H7 (cell line): ENCODE measurements at regions not wholly inside any gene's neighbourhood (a gene's known extent, or its start where the extent isn't known, plus 50 kb on each side); places are given as distances from the start of the nearest gene placed in this dataset.
"Not testable (repeated sequence)": the region's sequence is repeated elsewhere in the genome, so short reads cannot be mapped to it uniquely, and the experiment has no call there.

Experiments used
- DNase-seq: peaks from one replicate; pipeline ENCODE4 v3.0.0; 2012
- H3K27me3 ChIP-seq: 2 replicates; pipeline ENCODE4 v1.6.0; 2011; ENCODE audit warnings: mild to moderate bottlenecking, low read length; ENCODE audit not compliant: control insufficient read depth, insufficient read depth
- H3K36me3 ChIP-seq: replicated peaks from 2 replicates; pipeline ENCODE4 v1.5.1; 2011; ENCODE audit warnings: low read length; ENCODE audit not compliant: control insufficient read depth, insufficient read depth
- H3K4me3 ChIP-seq: 2 replicates; pipeline ENCODE4 v1.5.1; 2011; ENCODE audit warnings: low read depth, mild to moderate bottlenecking, control low read depth, low read length, moderate library complexity; ENCODE audit not compliant: insufficient read depth

GRCh38 chr18:8979258-8979988 lies 123.1 kb upstream of the NDUFV2 start:
- DNase-seq, result no peak
- Histone ChIP-seq H3K4me3 (no peak overlapping the region), H3K27me3 (no peaks in the 10 kb centered on the region), H3K36me3 (no peaks in the 10 kb centered on the region)

DNA sequence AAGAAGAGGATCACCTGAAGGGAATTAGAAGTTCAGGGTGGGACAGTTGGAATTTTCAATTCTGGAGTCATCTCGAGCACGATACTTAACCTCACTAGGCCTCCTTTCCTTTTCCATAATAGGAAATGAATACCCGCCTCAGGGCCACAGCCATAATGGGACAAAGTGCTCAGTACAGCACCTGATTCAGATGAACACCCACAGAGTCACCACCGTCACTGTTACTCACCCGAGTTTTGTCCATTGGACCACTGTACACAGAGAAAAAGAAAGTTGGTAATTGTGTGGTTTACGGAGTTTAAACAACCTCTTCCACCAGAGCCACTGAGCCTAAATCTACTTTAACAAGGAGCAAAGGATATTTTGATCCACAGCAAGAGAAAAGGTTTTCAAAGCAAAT lies 122.0 kb upstream of the NDUFV2 start:
- DNase-seq, result no peak
- no peak overlapping the region for H3K4me3 ChIP-seq
- no peaks in the 10 kb centered on the region for H3K36me3 ChIP-seq
- no peaks in the 10 kb centered on the region for H3K27me3 ChIP-seq

GRCh38 chr18:8980918-8981317 lies 121.6 kb upstream of the NDUFV2 start:
- no peaks in the 10 kb centered on the region for H3K27me3 ChIP-seq
- no peak overlapping the region for H3K4me3 ChIP-seq
- no peak for DNase-seq
- H3K36me3 ChIP-seq, result no peaks in the 10 kb centered on the region

DNA sequence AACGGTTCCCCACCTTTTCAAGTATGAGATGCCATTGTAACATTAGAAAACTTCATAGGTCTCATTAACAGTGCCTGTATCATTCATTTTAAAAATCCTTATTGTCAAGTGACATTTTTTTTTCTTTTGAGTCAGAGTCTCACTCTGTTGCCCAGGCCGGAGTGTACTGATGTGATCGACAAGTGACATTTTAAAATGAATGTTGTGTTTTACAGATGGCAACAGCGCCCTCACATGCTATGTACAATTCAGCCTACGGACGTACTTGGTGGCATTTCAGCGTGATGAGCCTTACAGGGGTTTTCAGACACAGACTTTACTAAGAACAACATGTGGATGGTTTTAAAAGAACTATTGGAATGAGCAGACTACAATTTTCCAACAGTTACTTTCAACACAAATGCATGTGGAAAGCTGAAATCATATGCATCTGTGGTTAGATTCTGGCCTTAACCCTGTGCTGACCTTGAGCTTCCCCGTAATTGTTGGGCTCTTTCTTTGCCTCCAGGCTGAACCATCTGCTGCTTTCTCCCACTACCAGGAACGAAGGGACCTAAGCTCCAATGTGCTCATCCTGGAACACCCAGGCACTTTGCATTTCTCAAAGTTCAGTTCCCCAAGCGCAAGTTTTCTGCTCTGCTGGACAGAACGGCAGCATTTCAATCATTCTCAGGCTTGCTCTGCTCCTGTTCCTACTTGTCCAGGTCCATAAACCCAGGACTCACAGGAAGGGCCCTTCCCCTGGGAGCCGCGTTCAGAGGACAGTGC lies 119.9 kb upstream of the NDUFV2 start:
- H3K36me3 ChIP-seq, result no peaks in the 10 kb centered on the region
- H3K27me3 ChIP-seq, result no peaks in the 10 kb centered on the region
- no peak overlapping the region for H3K4me3 ChIP-seq
- DNase-seq, result no peak

DNA sequence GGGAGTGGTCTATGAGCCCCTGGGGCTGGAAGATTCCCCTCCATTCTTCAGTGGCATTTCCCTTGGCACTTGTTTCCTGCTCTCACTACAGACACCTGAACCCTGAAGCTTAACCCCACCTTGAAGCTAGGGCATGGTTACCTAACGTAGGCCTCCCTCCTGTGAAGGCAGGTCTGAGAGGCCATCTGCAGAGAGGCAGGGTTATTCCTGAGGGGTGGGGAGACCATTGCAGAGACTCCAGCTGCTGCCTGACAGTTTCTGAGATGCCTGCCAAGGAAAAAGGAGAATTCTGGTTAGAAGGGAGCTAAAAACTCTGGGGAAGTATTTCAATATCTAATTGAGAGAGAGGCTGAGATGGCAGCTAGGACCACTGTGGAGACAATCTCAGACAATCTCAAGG lies 119.3 kb upstream of the NDUFV2 start:
- Histone ChIP-seq H3K36me3 (no peaks in the 10 kb centered on the region), H3K27me3 (no peaks in the 10 kb centered on the region), H3K4me3 (no peak overlapping the region)
- no peak for DNase-seq

- H3K36me3 ChIP-seq, result no peaks in the 10 kb centered on the region
- no peak overlapping the region for H3K4me3 ChIP-seq
- no peak for DNase-seq
- no peaks in the 10 kb centered on the region for H3K27me3 ChIP-seq
These were observed 118.3 kb upstream of the NDUFV2 start for GRCh38 chr18:8984131-8984721.

GRCh38 chr18:8987241-8987640 lies 115.3 kb upstream of the NDUFV2 start:
- Histone ChIP-seq H3K4me3 (no peak overlapping the region), H3K27me3 (no peaks in the 10 kb centered on the region), H3K36me3 (no peaks in the 10 kb centered on the region)
- no peak for DNase-seq

GRCh38 chr18:8988260-8988871 lies 114.1 kb upstream of the NDUFV2 start:
- H3K4me3 ChIP-seq, result no peak overlapping the region
- no peaks in the 10 kb centered on the region for H3K36me3 ChIP-seq
- H3K27me3 ChIP-seq, result no peaks in the 10 kb centered on the region
- DNase-seq, result peak; percentile 77

DNA sequence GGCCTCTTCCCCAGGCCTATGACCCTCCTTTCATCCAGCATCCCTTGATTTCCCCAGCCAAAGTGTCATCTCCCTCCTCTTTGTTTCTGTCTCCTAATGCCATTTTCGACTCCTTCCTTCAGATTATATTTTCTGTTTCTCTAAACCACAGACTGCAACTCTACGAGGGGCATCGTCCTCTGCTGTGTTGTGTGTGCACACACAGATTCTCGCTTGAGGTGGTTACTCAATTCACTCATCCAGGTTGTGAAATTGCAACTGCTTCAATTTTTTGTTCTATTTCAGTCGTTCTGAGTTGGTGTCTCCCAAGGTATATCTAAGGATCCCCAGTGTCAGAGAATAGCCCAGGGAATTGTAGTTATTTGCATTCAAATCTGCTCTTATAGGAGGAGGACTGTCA lies 113.5 kb upstream of the NDUFV2 start:
- no peak for DNase-seq
- Histone ChIP-seq H3K4me3 (no peak overlapping the region), H3K36me3 (no peaks in the 10 kb centered on the region), H3K27me3 (no peaks in the 10 kb centered on the region)

DNA sequence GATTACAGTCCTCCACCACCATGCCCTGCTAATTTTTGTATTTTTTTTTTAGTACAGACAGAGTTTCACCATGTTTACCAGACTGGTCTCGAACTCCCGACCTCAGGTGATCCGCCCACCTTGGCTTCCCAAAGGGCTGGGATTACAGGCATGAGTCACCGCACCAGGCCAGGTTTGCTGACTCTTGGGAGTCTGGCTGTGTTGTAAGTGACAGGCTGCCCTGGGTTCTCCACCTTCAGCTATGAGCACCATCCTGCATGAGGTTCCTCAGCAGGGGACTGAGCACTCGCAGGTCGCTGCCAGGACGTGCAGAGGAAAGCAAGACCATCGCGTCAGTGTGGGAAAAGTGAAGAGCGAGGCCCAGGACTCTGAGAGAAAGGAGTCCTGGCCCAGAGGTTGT lies 112.6 kb upstream of the NDUFV2 start:
- Histone ChIP-seq H3K4me3 (no peak overlapping the region), H3K27me3 (no peaks in the 10 kb centered on the region), H3K36me3 (no peaks in the 10 kb centered on the region)

GRCh38 chr18:8990276-8991031 lies 112.0 kb upstream of the NDUFV2 start:
- no peak for DNase-seq
- no peak overlapping the region for H3K4me3 ChIP-seq
- no peaks in the 10 kb centered on the region for H3K27me3 ChIP-seq
- no peaks in the 10 kb centered on the region for H3K36me3 ChIP-seq

More for the DNA sequence above, 112.6 kb upstream of the NDUFV2 start:
- no peak for DNase-seq

GRCh38 chr18:8991155-8991554 lies 111.3 kb upstream of the NDUFV2 start:
- Histone ChIP-seq H3K4me3 (no peak overlapping the region), H3K27me3 (no peaks in the 10 kb centered on the region), H3K36me3 (no peaks in the 10 kb centered on the region)
- DNase-seq, result no peak

DNA sequence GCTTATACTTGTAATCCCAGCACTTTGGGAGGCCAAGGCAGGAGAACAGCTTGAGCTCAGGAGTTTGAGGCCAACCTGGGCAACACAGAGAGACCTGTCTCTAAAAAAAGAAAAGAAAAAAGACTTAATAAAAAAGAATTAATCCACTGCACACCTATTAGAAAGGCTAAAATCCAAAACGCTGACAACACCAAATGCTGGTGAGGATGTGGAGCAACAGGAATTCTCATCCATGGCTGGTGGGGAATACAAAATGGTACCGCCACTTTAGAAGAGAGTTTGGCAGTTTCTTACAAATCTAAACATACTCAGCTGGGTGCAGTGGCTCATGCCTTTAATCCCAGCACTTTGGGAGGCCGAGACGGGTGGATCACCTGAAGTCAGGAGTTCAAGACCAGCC lies 110.0 kb upstream of the NDUFV2 start:
- H3K27me3 ChIP-seq, DNase-seq, H3K4me3 ChIP-seq, H3K36me3 ChIP-seq: not testable (repeated sequence)

DNA sequence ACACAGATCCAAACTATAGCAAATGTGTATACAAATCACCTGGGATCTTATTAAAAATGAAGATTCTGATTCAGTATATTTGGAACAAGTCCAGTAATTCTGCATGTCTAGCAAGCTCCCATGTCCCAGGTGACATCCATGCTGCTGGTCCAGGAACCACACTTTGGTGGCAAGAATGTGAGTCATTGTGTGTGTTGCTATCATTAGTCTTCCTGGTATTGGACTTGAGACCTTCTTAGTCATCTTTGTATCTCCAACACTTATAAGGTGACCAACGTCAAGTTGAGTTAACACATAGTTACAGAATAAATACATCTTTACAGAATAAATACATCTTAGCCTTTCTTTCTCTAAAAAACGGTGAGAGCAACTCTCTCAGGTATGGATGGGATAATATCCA lies 107.9 kb upstream of the NDUFV2 start:
- no peak for DNase-seq
- Histone ChIP-seq H3K27me3 (no peaks in the 10 kb centered on the region), H3K4me3 (no peak overlapping the region), H3K36me3 (no peaks in the 10 kb centered on the region)
